ENCODE measurements at regions not wholly inside any gene's neighbourhood (a gene's known extent, or its start where the extent isn't known, plus 50 kb on each side); places are given as distances from the start of the nearest gene placed in this dataset.

DNA sequence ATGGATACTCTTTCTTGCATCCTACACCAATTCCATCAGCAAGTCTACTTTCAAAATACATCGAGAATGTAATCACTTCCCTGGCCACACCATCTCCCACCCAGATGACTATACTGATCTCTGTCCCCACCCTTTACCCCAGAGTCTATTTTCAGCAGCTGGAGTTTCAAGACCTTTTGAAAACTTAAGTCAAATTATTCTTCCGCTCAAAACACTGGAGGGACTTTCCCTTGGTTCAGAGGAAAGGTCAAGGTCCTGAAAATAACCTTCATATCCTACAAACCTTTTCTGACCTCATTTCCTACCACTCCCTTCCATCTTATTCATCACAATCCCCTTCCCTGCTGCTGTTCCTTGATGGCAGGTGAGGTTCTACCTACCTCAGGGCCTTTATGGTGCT lies 58.8 kb upstream of the LYPD6 start:
- ChIA-PET POLR2A (no interaction called here), CTCF (no interaction called here)
- Mint-ChIP-seq H3K9me3 (ENCODE audit: unreplicated experiment) (peaks cover 22% of the 10 kb centered on the region), H3K4me1 (ENCODE audit: insufficient read depth, unreplicated experiment) (no peaks in the 10 kb centered on the region), H3K27me3 (ENCODE audit: insufficient read depth, unreplicated experiment) (no peaks in the 10 kb centered on the region), H3K27ac (ENCODE audit: low read depth, unreplicated experiment) (no peak overlapping the region), H3K36me3 (ENCODE audit: insufficient read depth, unreplicated experiment) (no peaks in the 10 kb centered on the region), H3K4me3 (ENCODE audit: unreplicated experiment) (no peak overlapping the region)
- TF ChIP-seq, protein P1, sequence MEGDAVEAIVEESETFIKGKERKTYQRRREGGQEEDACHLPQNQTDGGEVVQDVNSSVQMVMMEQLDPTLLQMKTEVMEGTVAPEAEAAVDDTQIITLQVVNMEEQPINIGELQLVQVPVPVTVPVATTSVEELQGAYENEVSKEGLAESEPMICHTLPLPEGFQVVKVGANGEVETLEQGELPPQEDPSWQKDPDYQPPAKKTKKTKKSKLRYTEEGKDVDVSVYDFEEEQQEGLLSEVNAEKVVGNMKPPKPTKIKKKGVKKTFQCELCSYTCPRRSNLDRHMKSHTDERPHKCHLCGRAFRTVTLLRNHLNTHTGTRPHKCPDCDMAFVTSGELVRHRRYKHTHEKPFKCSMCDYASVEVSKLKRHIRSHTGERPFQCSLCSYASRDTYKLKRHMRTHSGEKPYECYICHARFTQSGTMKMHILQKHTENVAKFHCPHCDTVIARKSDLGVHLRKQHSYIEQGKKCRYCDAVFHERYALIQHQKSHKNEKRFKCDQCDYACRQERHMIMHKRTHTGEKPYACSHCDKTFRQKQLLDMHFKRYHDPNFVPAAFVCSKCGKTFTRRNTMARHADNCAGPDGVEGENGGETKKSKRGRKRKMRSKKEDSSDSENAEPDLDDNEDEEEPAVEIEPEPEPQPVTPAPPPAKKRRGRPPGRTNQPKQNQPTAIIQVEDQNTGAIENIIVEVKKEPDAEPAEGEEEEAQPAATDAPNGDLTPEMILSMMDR (IDR thresholded peaks at IDR 0.05; ENCODE audit: unreplicated experiment), result no peak
- intact Hi-C loops (cut with micrococcal nuclease), result no loop called here
- DNase-seq (ENCODE audit: unreplicated experiment), result no peak
- no TSS peak for BruUV-seq (replicated peaks)

DNA sequence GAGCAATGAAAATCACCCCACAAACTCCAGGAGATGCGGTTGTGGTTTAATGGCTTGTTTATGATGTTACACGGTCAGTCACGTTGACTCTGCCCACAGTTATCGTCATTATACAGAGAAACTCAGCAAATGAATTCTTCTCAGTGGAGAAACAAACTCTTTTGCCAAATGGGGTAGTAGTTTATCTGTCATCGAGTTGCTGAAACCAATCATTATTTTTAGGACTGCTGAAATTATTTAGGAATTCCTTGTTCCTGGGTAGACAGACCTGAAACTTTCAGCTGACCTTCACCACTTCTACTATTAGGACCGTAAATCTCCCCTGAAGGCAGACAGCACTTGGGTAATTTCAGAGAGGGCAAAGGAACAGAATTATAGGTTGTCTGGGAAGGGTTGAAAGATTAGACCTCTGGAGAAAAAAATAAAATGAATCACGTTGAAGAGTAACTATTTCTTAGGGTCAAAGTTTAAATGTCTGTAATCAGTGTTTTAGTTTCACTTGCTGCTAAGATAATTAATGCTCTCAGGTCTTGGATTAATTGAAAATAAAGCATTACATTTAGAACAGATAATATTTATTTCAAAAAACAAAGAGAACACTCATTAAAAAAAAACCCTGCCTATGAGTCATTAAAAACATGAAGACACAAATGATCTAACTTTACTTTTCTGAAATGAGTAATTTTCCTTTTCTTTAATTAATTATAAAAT lies 52.1 kb upstream of the LYPD6 start:
- no peak for DNase-seq (ENCODE audit: unreplicated experiment)
- Mint-ChIP-seq H3K4me3 (ENCODE audit: unreplicated experiment) (no peak overlapping the region), H3K27me3 (ENCODE audit: insufficient read depth, unreplicated experiment) (no peaks in the 10 kb centered on the region), H3K36me3 (ENCODE audit: insufficient read depth, unreplicated experiment) (no peaks in the 10 kb centered on the region), H3K9me3 (ENCODE audit: unreplicated experiment) (no peaks in the 10 kb centered on the region), H3K4me1 (ENCODE audit: insufficient read depth, unreplicated experiment) (no peaks in the 10 kb centered on the region), H3K27ac (ENCODE audit: low read depth, unreplicated experiment) (no peak overlapping the region)
- intact Hi-C loops (cut with micrococcal nuclease), result no loop called here
- no TSS peak for BruUV-seq (replicated peaks)
- TF ChIP-seq, protein P1 (IDR thresholded peaks at IDR 0.05; ENCODE audit: unreplicated experiment), result no peak
- ChIA-PET POLR2A (no interaction called here), CTCF (interaction anchor here (0.6 kb wide), 1 partner anchor 239 kb away, joined by 3 read pairs; no protein-coding TSS in a partner anchor)

DNA sequence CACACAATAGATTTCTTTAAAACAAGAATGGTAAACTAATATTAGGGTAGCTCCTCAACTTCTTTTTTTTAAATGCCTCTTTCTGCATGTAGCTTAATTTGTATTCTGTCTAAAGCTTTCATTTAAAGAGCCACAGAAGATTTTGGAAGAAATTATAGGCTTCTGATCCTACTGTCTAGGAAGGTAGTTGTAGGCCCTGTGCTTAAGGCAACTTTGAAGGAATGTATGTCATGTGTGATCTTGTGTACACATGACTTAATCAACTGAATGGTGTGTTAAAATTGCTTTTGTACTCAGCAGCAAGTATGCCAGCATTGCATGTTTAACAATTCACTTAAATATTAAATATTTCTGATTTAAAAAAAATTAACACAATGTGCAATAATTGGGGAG lies 51.5 kb upstream of the LYPD6 start:
- no peak for DNase-seq (ENCODE audit: unreplicated experiment)
- CTCF ChIA-PET, result interaction anchor here (0.6 kb wide), 1 partner anchor 239 kb away, joined by 3 read pairs; no protein-coding TSS in a partner anchor
- H3K27ac Mint-ChIP-seq (ENCODE audit: low read depth, unreplicated experiment), result no peak overlapping the region
- POLR2A ChIA-PET, result no interaction called here
- no peaks in the 10 kb centered on the region for H3K9me3 Mint-ChIP-seq (ENCODE audit: unreplicated experiment)
- no peaks in the 10 kb centered on the region for H3K4me1 Mint-ChIP-seq (ENCODE audit: insufficient read depth, unreplicated experiment)
- H3K36me3 Mint-ChIP-seq (ENCODE audit: insufficient read depth, unreplicated experiment), result no peaks in the 10 kb centered on the region
- intact Hi-C loops (cut with micrococcal nuclease), result no loop called here
- TF ChIP-seq, protein P1 (IDR thresholded peaks at IDR 0.05; ENCODE audit: unreplicated experiment), result no peak
- H3K4me3 Mint-ChIP-seq (ENCODE audit: unreplicated experiment), result no peak overlapping the region
- no peaks in the 10 kb centered on the region for H3K27me3 Mint-ChIP-seq (ENCODE audit: insufficient read depth, unreplicated experiment)
- no TSS peak for BruUV-seq (replicated peaks)
